ENCODE measurements at regions not wholly inside any gene's neighbourhood (a gene's known extent, or its start where the extent isn't known, plus 50 kb on each side); places are given as distances from the start of the nearest gene placed in this dataset.

DNA sequence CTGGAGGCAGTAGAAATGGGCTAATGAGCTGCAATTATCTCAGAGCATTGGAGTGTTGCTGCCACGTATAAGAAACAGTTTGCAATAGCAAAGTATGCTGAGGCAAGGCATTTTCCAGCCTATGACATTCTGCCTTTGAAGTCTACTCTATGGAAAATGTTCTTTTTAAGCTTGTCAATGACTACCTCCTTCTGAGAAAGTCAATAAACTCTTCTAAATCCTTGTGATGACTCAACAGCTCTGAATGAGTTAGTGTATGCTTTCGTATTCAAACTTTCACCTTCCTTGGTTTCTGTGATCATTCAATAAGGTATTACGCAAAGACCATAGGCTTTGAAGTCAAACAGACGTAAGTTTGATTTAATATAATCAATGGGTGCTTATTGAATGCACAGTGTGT is 111.2 kb downstream of the CAPZA3 start:
- TF ChIP-seq, protein P1, sequence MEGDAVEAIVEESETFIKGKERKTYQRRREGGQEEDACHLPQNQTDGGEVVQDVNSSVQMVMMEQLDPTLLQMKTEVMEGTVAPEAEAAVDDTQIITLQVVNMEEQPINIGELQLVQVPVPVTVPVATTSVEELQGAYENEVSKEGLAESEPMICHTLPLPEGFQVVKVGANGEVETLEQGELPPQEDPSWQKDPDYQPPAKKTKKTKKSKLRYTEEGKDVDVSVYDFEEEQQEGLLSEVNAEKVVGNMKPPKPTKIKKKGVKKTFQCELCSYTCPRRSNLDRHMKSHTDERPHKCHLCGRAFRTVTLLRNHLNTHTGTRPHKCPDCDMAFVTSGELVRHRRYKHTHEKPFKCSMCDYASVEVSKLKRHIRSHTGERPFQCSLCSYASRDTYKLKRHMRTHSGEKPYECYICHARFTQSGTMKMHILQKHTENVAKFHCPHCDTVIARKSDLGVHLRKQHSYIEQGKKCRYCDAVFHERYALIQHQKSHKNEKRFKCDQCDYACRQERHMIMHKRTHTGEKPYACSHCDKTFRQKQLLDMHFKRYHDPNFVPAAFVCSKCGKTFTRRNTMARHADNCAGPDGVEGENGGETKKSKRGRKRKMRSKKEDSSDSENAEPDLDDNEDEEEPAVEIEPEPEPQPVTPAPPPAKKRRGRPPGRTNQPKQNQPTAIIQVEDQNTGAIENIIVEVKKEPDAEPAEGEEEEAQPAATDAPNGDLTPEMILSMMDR (IDR thresholded peaks at IDR 0.05): no peak
- TF ChIP-seq POLR2A (IDR thresholded peaks at IDR 0.05): no peak
- Histone ChIP-seq H3K27ac (no peak overlapping the region), H3K27me3 (no peaks in the 10 kb centered on the region), H3K4me1 (no peaks in the 10 kb centered on the region), H3K9me3 (no peaks in the 10 kb centered on the region), H3K36me3 (no peaks in the 10 kb centered on the region), H3K4me3 (no peak overlapping the region)
- DNase-seq: no peak
- intact Hi-C loops (cut with DNase I; ENCODE audit: low total_unique reads): no loop called here

DNA sequence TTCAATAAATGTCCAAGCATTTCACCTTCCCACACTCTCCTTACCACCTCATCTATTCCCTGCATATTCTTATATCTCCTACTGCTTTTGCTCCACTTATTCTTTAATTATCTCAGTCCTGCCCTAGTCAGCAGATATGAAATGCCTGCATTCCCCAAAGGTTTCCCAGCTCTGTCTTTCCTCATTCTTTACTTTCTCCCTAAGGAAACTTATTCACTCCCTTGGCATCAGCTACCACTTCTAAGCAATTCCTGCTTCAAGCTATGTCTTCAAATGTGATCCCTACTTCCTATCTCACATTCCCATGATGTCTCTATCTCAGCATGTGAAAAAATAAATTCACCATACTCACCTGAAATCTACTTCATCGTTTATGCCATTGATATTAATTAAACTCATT is 111.8 kb downstream of the CAPZA3 start:
- H3K36me3 ChIP-seq: no peaks in the 10 kb centered on the region
- no peaks in the 10 kb centered on the region for H3K4me1 ChIP-seq
- H3K27me3 ChIP-seq: no peaks in the 10 kb centered on the region
- no peak overlapping the region for H3K4me3 ChIP-seq
- no peak for DNase-seq
- intact Hi-C loops (cut with DNase I; ENCODE audit: low total_unique reads): no loop called here
- no peak overlapping the region for H3K27ac ChIP-seq
- H3K9me3 ChIP-seq: no peaks in the 10 kb centered on the region
- TF ChIP-seq, protein P1 (IDR thresholded peaks at IDR 0.05): no peak
- TF ChIP-seq POLR2A (IDR thresholded peaks at IDR 0.05): no peak

DNA sequence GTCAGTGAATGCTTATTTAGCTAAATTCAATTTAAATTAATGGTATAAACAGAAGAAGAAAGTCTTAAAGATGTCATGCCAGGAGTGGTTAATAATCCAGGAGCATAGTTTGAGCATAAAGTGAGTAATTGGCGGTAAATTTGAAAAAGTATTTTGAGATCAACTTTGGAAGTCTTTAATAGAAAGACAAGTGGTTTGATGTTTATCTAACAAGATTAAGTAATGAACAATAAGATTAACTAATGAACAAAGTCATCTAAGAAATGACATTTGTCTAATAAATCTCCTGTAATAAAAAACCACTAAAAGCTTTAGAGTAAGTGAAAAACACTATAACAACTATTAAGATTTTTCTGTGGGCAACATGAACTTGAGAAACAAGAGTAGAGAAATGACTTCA is 112.8 kb downstream of the CAPZA3 start:
- no peaks in the 10 kb centered on the region for H3K9me3 ChIP-seq
- no peak for DNase-seq
- no peaks in the 10 kb centered on the region for H3K27me3 ChIP-seq
- H3K4me3 ChIP-seq: no peak overlapping the region
- no peak for TF ChIP-seq POLR2A (IDR thresholded peaks at IDR 0.05)
- TF ChIP-seq, protein P1 (IDR thresholded peaks at IDR 0.05): no peak
- no peak overlapping the region for H3K27ac ChIP-seq
- intact Hi-C loops (cut with DNase I; ENCODE audit: low total_unique reads): no loop called here
- H3K4me1 ChIP-seq: no peaks in the 10 kb centered on the region
- H3K36me3 ChIP-seq: no peaks in the 10 kb centered on the region

DNA sequence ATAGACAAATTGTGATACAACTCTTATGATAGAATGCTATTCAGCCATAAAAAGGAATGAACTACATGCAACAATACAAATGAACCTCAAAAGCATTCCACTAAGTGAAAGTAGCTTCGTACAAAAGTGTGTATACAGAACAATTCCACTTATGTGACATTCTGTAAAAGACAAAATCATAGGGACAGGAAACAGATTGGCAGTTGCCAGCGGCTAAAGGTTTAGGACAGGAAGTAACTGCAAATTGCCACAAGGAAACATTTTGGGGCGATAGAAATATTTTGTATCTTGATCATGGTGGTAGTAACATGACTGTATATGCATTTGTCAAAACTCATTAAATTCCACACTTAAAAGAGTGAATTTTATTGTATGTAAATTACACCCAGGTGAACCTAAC is 113.4 kb downstream of the CAPZA3 start:
- H3K27me3 ChIP-seq: no peaks in the 10 kb centered on the region
- no peak overlapping the region for H3K4me3 ChIP-seq
- intact Hi-C loops (cut with DNase I; ENCODE audit: low total_unique reads): no loop called here
- no peaks in the 10 kb centered on the region for H3K36me3 ChIP-seq
- H3K4me1 ChIP-seq: no peaks in the 10 kb centered on the region
- H3K27ac ChIP-seq: no peak overlapping the region
- no peak for TF ChIP-seq POLR2A (IDR thresholded peaks at IDR 0.05)
- TF ChIP-seq, protein P1 (IDR thresholded peaks at IDR 0.05): no peak
- DNase-seq: no peak
- H3K9me3 ChIP-seq: no peaks in the 10 kb centered on the region

DNA sequence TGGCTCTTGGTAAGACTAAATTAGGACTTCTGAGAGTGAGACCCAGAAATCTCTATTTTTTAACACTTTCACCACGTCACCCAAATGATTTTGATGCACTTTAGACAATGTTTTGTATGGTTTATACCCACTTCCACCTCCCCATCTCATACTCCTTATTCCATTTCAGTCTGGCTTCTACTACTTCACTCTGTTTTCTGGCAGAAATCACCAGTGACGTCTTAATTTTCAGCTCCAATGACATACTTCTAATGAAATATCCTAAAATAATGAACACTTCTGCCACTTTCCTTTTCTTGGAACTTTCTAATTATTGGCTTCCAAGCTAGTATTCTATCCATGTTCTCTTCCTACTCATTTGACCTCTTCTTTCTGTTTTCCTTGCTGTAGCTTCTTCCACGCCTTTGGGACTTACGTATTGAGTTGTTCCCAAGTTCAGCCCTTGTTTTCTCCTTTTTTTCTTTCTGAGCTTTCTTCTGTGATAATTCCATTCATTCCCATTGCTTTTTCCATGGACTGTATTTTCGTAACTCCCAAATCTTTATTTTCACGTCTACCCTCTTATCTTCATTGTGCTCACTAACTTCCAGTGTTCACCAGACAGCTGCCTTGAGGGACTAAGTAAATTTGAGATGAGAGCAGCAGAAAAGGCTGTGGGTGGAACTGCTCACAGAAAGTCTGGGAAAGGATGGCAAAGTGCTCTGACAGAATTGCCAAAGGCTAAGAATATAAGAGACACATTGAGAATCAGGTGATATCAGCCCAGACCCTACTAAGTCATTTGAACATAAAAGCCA is 115.8 kb downstream of the CAPZA3 start:
- Histone ChIP-seq H3K27ac (no peak overlapping the region), H3K4me3 (no peak overlapping the region), H3K36me3 (no peaks in the 10 kb centered on the region), H3K4me1 (no peaks in the 10 kb centered on the region), H3K27me3 (no peaks in the 10 kb centered on the region), H3K9me3 (no peaks in the 10 kb centered on the region)
- TF ChIP-seq, protein P1 (IDR thresholded peaks at IDR 0.05): no peak
- no peak for TF ChIP-seq POLR2A (IDR thresholded peaks at IDR 0.05)
- intact Hi-C loops (cut with DNase I; ENCODE audit: low total_unique reads): no loop called here
- no peak for DNase-seq
